GM12891 (cell line): ENCODE measurements at regions not wholly inside any gene's neighbourhood (a gene's known extent, or its start where the extent isn't known, plus 50 kb on each side); places are given as distances from the start of the nearest gene placed in this dataset.
"Not testable (repeated sequence)": the region's sequence is repeated elsewhere in the genome, so short reads cannot be mapped to it uniquely, and the experiment has no call there.

Source experiments
- POLR2A ChIP-seq: IDR thresholded peaks from 2 replicates; pipeline ENCODE4 v1.6.1; 2011; ENCODE audit warnings: low read depth, low read length, control low read depth
- POLR2AphosphoS5 ChIP-seq: IDR thresholded peaks from 2 replicates; pipeline ENCODE4 v1.6.1; 2011; ENCODE audit warnings: low read depth, low read length, control low read depth
- SPI1 ChIP-seq: IDR thresholded peaks from 2 replicates; pipeline ENCODE4 v1.6.1; 2011; ENCODE audit warnings: low read depth, low read length, control low read depth
- TAF1 ChIP-seq: IDR thresholded peaks from 2 replicates; pipeline ENCODE4 v1.6.1; 2011; ENCODE audit warnings: low read depth, low read length, control low read depth

DNA sequence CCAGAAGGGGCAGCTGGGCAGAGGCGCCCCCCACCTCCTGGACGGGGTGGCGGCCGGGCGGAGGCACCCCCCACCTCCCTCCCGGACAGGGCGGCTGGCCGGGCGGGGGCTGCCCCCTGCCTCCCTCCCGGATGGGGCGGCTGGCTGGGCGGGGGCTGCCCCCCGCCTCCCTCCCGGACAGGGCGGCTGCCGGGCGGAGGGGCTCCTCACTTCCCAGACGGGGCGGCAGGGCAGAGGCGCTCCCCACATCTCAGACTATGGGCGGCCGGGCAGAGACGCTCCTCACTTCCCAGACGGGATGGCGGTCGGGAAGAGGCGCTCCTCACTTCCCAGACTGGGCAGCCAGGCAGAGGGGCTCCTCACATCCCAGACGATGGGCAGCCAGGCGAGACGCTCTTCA is 93.0 kb downstream of the TMEM168 start:
- TF ChIP-seq POLR2A, POLR2AphosphoS5, TAF1, SPI1: not testable (repeated sequence)
